Fibroblast of lung (primary cell): ENCODE measurements at regions not wholly inside any gene's neighbourhood (a gene's known extent, or its start where the extent isn't known, plus 50 kb on each side); places are given as distances from the start of the nearest gene placed in this dataset.

Source experiments
- CTCF ChIP-seq, 2 donors: IDR thresholded peaks in 1 of 2; conservative IDR thresholded peaks in 1 of 2; 1 replicate in 1 of 2; 2 replicates in 1 of 2; pipeline ENCODE4 v1.5.1; 2011 to 2012; ENCODE audit warnings: low read length in 2 of 2, control low read depth in 1 of 2, inconsistent platforms in 1 of 2, low read depth in 1 of 2, mild to moderate bottlenecking in 1 of 2
- EZH2 ChIP-seq: IDR thresholded peaks from 2 replicates; pipeline ENCODE4 v1.5.1; 2012; ENCODE audit warnings: low read length, control low read depth, mild to moderate bottlenecking; ENCODE audit errors: missing control alignments

GRCh38 chr10:8192301-8192700 lies 137.8 kb downstream of the GATA3 start:
- TF ChIP-seq CTCF (conservative IDR thresholded peaks at IDR 0.05 in 1 of 2, IDR thresholded peaks at IDR 0.05 in 1 of 2; ENCODE audit: low read depth in 1 of 2, low read length in 2 of 2) = no peak
- TF ChIP-seq EZH2 = no peak
